Neural progenitor cell (in vitro differentiated cells): ENCODE measurements at regions not wholly inside any gene's neighbourhood (a gene's known extent, or its start where the extent isn't known, plus 50 kb on each side); places are given as distances from the start of the nearest gene placed in this dataset.

Source experiments
- EZH2 ChIP-seq: fragments of 200-600 bp; sonication (generic); IDR thresholded peaks from 2 replicates; pipeline ENCODE4 v1.6.1; 2017; ENCODE audit warnings: antibody characterized with exemption, mild to moderate bottlenecking, moderate library complexity
- EZH2phosphoT487 ChIP-seq: fragments of 200-600 bp; sonication (generic); IDR thresholded peaks from 2 replicates; pipeline ENCODE4 v1.6.1; 2017; ENCODE audit warnings: antibody characterized with exemption
- TF ChIP-seq, protein P1 (sequence below): fragments of 200-600 bp; sonication (generic); IDR thresholded peaks from 2 replicates; pipeline ENCODE4 v1.5.1; 2017; ENCODE audit warnings: antibody characterized with exemption, mild to moderate bottlenecking

GRCh38 chr10:120978589-120979252, 127.6 kb downstream of the WDR11 start:
- TF ChIP-seq, protein P1, sequence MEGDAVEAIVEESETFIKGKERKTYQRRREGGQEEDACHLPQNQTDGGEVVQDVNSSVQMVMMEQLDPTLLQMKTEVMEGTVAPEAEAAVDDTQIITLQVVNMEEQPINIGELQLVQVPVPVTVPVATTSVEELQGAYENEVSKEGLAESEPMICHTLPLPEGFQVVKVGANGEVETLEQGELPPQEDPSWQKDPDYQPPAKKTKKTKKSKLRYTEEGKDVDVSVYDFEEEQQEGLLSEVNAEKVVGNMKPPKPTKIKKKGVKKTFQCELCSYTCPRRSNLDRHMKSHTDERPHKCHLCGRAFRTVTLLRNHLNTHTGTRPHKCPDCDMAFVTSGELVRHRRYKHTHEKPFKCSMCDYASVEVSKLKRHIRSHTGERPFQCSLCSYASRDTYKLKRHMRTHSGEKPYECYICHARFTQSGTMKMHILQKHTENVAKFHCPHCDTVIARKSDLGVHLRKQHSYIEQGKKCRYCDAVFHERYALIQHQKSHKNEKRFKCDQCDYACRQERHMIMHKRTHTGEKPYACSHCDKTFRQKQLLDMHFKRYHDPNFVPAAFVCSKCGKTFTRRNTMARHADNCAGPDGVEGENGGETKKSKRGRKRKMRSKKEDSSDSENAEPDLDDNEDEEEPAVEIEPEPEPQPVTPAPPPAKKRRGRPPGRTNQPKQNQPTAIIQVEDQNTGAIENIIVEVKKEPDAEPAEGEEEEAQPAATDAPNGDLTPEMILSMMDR = no peak
- TF ChIP-seq EZH2 (no peak), EZH2phosphoT487 (no peak)
